ENCODE measurements at regions not wholly inside any gene's neighbourhood (a gene's known extent, or its start where the extent isn't known, plus 50 kb on each side); places are given as distances from the start of the nearest gene placed in this dataset.

- no peak overlapping the region for H3K4me2 ChIP-seq (ENCODE audit: low read length)
- H3K27me3 ChIP-seq (ENCODE audit: insufficient read depth, low read length): no peaks in the 10 kb centered on the region
- no TSS peak for BruUV-seq (replicated peaks)
- ChIA-PET CTCF (no interaction called here), POLR2A (no interaction called here), RAD21 (ENCODE audit: low non-redundant PET in 1 of 2, low total read pairs in 2 of 2, uncharacterized antibody in 2 of 2, unreplicated experiment in 2 of 2) (no interaction called here)
- no peaks in the 10 kb centered on the region for H3K4me1 ChIP-seq (ENCODE audit: control insufficient read depth in 1 of 2, insufficient read depth in 2 of 2, low read length in 2 of 2)
- no peaks in the 10 kb centered on the region for H4K20me1 ChIP-seq (ENCODE audit: insufficient read depth)
- H3K9me2 ChIP-seq (ENCODE audit: insufficient read depth): no peaks in the 10 kb centered on the region
- 0 out of 4 replicates have a peak, but pooled peaks cover 0 to 3% of the 10 kb centered on the region in 2 experiments for H3K9me3 ChIP-seq (ENCODE audit: control insufficient read depth in 1 of 2, insufficient read depth in 1 of 2, low read depth in 1 of 2, low read length in 2 of 2)
- TF ChIP-seq ZNF274 (IDR thresholded peaks at IDR 0.05; ENCODE audit: low read depth, low read length) (no peak), EZH2 (IDR thresholded peaks at IDR 0.05) (no peak)
- TF ChIP-seq, protein P1, sequence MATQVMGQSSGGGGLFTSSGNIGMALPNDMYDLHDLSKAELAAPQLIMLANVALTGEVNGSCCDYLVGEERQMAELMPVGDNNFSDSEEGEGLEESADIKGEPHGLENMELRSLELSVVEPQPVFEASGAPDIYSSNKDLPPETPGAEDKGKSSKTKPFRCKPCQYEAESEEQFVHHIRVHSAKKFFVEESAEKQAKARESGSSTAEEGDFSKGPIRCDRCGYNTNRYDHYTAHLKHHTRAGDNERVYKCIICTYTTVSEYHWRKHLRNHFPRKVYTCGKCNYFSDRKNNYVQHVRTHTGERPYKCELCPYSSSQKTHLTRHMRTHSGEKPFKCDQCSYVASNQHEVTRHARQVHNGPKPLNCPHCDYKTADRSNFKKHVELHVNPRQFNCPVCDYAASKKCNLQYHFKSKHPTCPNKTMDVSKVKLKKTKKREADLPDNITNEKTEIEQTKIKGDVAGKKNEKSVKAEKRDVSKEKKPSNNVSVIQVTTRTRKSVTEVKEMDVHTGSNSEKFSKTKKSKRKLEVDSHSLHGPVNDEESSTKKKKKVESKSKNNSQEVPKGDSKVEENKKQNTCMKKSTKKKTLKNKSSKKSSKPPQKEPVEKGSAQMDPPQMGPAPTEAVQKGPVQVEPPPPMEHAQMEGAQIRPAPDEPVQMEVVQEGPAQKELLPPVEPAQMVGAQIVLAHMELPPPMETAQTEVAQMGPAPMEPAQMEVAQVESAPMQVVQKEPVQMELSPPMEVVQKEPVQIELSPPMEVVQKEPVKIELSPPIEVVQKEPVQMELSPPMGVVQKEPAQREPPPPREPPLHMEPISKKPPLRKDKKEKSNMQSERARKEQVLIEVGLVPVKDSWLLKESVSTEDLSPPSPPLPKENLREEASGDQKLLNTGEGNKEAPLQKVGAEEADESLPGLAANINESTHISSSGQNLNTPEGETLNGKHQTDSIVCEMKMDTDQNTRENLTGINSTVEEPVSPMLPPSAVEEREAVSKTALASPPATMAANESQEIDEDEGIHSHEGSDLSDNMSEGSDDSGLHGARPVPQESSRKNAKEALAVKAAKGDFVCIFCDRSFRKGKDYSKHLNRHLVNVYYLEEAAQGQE (IDR thresholded peaks at IDR 0.05; ENCODE audit: low read depth): no peak
- no peak overlapping the region for H2AFZ ChIP-seq (ENCODE audit: low read depth, low read length, poor library complexity, severe bottlenecking)
- H3K36me3 ChIP-seq (ENCODE audit: control insufficient read depth in 1 of 2, insufficient read depth in 2 of 2, low read length in 2 of 2): no peaks in the 10 kb centered on the region
- intact Hi-C loops (cut with micrococcal nuclease): no loop called here
- H3K9ac ChIP-seq (ENCODE audit: low read length): no peak overlapping the region
- ATAC-seq (no peak), DNase-seq (ENCODE audit: low read depth, low spot score) (no peak)
- no peak overlapping the region for H3K27ac ChIP-seq (ENCODE audit: low read depth, low read length)
- H3K79me2 ChIP-seq (ENCODE audit: insufficient read depth, low read length): no peaks in the 10 kb centered on the region
- H3K4me3 ChIP-seq (replicated peaks in 1 of 2; ENCODE audit: low read depth in 1 of 2, low read length in 2 of 2): no peak overlapping the region
Measured at GRCh38 chr10:44153918-44154670, 230.8 kb downstream of the CXCL12 start.

GRCh38 chr10:44143556-44143955, 241.3 kb downstream of the CXCL12 start:
- no peak overlapping the region for H2AFZ ChIP-seq (ENCODE audit: low read depth, low read length, poor library complexity, severe bottlenecking)
- no peak for DNase-seq (ENCODE audit: low read depth, low spot score)
- POLR2A ChIA-PET: no interaction called here
- no peak for TF ChIP-seq SRF (IDR thresholded peaks at IDR 0.05; ENCODE audit: low read depth)
- no peak for TF ChIP-seq YY1 (IDR thresholded peaks at IDR 0.05; ENCODE audit: extremely low read depth, insufficient replicate concordance, low read depth, low read length)
- TF ChIP-seq ZFX (IDR thresholded peaks at IDR 0.05): no peak
- no peak for TF ChIP-seq SIN3A (IDR thresholded peaks at IDR 0.05; ENCODE audit: low read depth)
- TF ChIP-seq CBX3 (IDR thresholded peaks at IDR 0.05; ENCODE audit: low read depth): no peak
- TF ChIP-seq, protein P2, sequence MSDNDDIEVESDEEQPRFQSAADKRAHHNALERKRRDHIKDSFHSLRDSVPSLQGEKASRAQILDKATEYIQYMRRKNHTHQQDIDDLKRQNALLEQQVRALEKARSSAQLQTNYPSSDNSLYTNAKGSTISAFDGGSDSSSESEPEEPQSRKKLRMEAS (IDR thresholded peaks at IDR 0.05): no peak
- no peak for TF ChIP-seq SP1 (IDR thresholded peaks at IDR 0.05; ENCODE audit: low read depth)
- TF ChIP-seq EZH2 (IDR thresholded peaks at IDR 0.05): no peak
- no peaks in the 10 kb centered on the region for H3K9me2 ChIP-seq (ENCODE audit: insufficient read depth)
- no peak overlapping the region for H3K27ac ChIP-seq (ENCODE audit: low read depth, low read length)
- no peaks in the 10 kb centered on the region for H3K36me3 ChIP-seq (ENCODE audit: control insufficient read depth in 1 of 2, insufficient read depth in 2 of 2, low read length in 2 of 2)
- H3K9ac ChIP-seq (ENCODE audit: low read length): no peak overlapping the region
- RAD21 ChIA-PET (ENCODE audit: low non-redundant PET in 1 of 2, low total read pairs in 2 of 2, uncharacterized antibody in 2 of 2, unreplicated experiment in 2 of 2): no interaction called here
- no peaks in the 10 kb centered on the region for H3K4me1 ChIP-seq (ENCODE audit: control insufficient read depth in 1 of 2, insufficient read depth in 2 of 2, low read length in 2 of 2)
- H3K4me3 ChIP-seq (replicated peaks in 1 of 2; ENCODE audit: low read depth in 1 of 2, low read length in 2 of 2): no peak overlapping the region
- BruUV-seq (replicated peaks): no TSS peak
- H3K79me2 ChIP-seq (ENCODE audit: insufficient read depth, low read length): no peaks in the 10 kb centered on the region
- ATAC-seq: no peak
- no peak overlapping the region for H3K4me2 ChIP-seq (ENCODE audit: low read length)
- H3K27me3 ChIP-seq (ENCODE audit: insufficient read depth, low read length): no peaks in the 10 kb centered on the region
- intact Hi-C loops (cut with micrococcal nuclease): no loop called here
- H3K9me3 ChIP-seq (ENCODE audit: control insufficient read depth in 1 of 2, insufficient read depth in 1 of 2, low read depth in 1 of 2, low read length in 2 of 2): no peaks in the 10 kb centered on the region
- CTCF ChIA-PET: no interaction called here
- no peaks in the 10 kb centered on the region for H4K20me1 ChIP-seq (ENCODE audit: insufficient read depth)

Data from HCT116 (cell line).